Suppressor macrophage treated with lipopolysaccharide for 1 hour (primary cell): ENCODE measurements at regions not wholly inside any gene's neighbourhood (a gene's known extent, or its start where the extent isn't known, plus 50 kb on each side); places are given as distances from the start of the nearest gene placed in this dataset.
A peak's percentile ranks its signal among the peaks of the same experiment; 100 is the strongest.
"Not testable (repeated sequence)": the region's sequence is repeated elsewhere in the genome, so short reads cannot be mapped to it uniquely, and the experiment has no call there.

Experiments used
- DNase-seq, 3 donors: peaks; one replicate each; pipeline ENCODE4 v3.0.0-alpha.2; 2020 to 2022

DNA sequence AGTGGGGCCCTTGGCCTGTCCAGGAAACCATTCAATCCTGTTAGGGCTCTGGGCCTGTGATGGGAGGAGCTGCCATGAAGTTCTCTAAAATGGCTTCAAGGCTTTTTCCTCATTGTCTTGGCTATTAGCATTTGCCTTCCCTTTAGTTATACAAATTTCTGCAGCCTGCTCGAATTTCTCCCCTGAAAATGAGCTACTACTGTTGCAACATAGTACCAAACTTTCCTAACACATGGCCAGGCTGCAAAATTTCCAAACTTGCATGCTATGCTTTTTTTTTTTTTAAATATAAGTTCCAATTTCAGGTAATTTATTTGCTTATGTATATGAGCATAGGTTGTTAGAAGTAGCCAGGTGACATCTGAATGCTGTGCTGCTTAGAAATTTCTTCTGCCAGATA is 560.8 kb upstream of the TBL1XR1 start:
- peak in 2 of 3 donors; percentile 10 to 26 for DNase-seq

GRCh38 chr3:177760803-177761202 is 563.5 kb upstream of the TBL1XR1 start:
- no peak for DNase-seq

DNA sequence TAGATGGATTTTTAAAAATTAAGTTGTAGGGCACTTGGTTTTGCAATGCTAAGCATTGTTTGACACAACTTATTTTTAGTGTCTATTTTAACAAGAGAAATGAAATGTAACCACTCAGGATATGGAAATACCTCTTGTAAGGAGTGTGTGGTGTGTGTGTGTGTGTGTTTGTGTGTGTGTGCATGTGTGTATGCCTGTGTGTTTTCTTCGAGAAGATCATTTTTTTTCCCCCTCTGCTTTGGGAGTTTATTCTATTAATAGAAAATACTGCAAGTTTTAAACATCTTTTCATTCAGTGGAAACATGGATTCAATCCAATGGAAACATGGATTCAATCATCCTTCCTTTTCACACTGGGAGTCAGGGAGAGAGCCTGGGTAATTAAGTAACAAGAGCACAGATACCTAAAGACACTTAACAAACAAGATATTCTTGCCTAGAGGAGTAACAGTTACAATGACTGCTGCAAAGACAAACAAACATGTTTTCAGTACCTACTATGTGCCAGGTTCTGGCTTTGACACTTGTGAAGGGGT is 567.2 kb upstream of the TBL1XR1 start:
- DNase-seq, result no peak

DNA sequence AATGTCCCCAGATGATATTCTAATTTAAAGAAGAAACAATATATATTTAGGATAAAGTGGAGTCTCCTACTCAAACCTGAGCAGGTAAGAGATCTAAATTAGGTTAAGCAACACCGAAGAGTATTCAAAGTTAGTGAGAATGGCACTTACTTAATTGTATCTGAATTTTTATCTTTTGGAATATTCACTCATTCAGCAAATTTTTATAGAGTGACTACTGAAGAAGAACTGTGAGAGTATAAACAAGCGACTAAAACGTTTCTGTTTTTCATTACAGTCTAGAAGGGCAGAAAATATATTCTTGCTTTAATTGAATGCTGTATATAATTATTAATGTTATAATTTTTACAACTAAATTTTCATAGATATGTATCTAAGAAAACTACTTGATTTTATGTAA is 567.7 kb upstream of the TBL1XR1 start:
- DNase-seq, result no peak

DNA sequence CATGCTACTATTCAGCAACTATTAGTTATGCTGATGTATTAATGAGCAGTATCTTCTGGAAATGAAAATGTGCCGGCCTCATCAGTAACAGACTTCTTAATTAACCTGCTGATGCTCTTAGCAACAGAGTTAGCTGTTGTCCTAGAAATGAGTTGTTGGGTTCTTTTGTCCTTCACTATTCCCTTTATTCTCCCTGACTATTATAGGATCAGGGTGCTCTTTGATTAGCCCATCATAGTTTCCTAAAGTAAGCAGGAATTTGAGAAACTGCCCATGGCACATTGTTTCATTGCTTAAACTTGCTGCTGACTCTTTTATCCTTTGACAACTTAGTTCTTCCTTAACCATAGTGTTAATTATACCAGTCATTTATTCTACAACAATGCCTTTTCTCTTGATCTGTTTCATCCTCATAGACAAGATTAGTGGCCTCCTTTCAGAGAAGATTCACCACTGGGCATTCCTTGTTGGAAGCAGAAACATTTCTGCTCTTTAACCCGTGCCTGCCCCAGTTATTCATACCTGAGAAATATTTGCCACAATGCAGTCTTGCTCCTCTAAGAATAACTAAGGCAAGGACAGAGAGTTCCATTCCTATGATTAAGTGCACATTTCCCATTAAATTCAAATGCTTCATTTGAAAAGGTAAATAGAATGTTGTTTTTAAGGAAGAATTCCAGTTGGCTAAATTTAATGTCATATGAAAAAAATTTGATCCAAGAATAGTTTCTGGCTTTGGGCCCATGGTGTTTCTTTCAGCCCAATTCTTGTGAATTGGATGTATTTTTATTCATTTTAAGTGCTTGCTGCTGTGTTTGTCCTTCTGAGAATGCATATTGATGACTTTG is 573.3 kb upstream of the TBL1XR1 start:
- DNase-seq, result no peak

- DNase-seq, result peak in 2 of 3 donors; percentile 32 to 35
Observed at GRCh38 chr3:177771780-177772179, 574.5 kb upstream of the TBL1XR1 start.

DNA sequence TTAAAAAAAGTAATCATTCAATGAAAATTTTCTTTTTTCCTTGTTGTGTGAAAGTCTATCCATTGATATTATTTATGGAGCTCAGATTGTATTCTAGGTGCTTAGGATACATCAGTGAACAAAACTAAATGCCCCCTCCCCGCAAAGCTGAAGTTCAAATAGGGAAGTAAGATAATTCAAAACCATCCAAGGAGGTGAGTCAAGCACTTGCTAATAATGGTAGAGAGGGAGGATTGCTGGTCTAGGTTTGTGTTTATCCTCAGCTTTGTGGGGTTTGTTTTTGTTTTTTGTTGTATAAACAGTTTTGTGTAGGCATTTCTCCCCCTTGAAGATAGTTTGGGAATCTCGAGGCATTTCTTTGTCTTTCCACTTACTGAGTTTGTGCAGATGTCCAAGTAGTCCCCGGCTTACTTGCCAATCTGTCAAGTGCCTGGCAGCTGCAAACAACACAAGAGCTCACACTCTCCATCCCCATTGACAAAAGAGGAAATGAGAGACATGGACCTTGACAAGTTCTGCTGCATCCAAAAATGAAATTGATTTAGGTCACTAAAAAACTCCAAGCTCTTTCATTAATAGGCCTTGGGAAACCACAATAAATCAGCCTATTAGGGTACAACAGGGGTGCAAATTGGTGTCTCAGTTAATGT is 575.8 kb upstream of the TBL1XR1 start:
- DNase-seq, result peak in 2 of 3 donors; percentile 26 to 28

DNA sequence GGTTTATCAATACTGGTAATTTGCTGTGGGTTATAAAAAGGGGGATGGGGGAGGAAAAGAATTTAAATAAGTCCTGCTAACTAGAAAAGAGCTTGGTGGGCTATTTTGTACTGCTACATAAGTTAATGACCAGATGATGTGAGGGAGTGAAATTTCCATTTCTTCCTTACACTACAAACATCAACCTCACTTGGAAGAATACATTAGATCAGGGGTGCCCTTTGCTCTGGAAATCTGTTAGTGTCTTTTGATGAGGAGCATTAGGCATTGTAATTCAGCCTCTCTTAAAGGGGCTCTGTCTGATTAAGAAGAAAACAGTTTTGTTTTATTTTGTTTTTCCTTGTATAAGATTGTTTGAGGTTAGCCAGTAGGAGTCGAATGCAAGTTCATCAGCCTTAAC is 576.4 kb upstream of the TBL1XR1 start:
- DNase-seq, result no peak

GRCh38 chr3:177776661-177777101 is 579.4 kb upstream of the TBL1XR1 start:
- DNase-seq, result no peak

DNA sequence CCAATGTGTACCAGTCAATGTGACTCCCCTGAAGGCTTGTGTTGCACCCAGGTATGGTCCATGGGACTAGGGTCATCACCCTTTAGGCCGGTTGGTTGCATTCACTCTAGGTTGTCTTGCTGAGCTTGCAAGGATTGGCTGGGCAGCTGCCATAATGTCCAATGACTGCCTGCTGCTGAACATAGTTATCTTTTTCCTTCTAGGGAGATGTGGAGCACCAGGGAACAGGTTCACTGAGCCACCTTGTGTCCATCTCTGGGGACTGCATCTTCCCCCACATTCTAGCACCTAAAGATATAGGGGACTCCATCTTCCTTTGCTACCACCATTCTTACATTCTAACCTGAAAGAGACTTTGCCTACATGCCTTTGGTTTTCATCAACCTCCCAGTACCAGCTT is 580.4 kb upstream of the TBL1XR1 start:
- peak; percentile 60 to 65 (median 65) for DNase-seq

DNA sequence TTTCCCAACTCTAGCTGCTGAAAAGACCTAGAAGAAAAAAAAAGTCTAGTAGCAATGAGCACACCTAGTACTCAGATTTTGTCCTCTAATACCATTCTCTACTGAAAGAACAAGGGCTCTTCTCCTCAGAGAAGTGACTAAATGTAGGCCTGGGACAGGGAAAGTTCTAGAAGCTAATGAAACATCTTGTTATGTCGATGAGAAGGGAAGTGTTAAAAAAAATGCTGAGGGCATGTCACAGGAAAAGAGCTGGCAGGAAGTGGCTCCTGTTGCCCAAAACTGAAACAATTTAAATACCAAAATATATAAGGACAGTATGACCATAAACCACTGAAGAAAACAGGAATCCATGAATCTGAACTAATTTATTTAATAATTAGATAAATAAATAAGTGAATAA is 581.4 kb upstream of the TBL1XR1 start:
- DNase-seq, result peak; percentile 37 to 67 (median 66)

DNA sequence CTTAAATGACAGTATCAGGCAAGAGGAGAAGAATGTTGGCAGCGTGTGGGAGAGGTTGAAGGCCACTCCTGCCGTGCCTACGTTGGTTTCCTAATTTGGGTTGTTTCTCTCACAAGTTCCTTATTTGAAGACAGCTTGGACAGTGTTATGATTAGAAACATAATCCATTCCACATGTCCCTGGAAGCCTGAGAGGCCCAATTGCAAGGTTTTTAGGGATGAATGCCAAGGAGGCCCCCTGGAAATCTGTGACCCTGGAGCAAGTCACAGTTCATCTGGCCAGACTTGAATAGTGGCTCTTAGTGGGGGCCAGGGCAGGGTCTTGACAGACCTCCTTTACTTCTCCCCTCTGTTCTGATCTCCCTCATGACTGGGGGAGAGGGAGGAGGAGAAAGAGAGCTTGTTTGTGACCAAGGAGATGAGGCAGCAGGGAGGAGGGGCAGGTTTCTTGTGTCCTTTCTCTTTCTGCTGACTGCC is 584.4 kb upstream of the TBL1XR1 start:
- peak; percentile 68 to 73 (median 71) for DNase-seq

DNA sequence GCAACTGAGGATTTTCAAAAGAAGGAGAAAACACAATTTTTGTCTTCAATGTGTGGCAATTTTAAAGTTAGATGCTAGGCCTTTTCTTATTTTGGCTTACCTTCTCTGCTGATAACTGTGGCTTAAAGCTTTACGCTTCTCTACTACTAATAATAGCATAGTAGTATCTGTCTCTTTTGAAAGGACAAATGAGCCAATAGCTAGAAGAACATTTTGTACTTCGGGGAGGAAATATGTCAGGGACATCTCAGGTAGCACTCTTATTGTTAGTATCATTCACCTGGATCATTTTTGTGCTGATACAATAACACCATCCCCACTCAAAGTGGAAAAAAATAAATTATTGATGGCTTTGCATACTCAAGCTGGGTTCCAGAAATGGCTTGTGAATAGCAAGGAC is 586.1 kb upstream of the TBL1XR1 start:
- no peak for DNase-seq

GRCh38 chr3:177783767-177784166 is 586.5 kb upstream of the TBL1XR1 start:
- DNase-seq, result no peak

- no peak for DNase-seq
Observed at GRCh38 chr3:177787279-177788041, 590.2 kb upstream of the TBL1XR1 start.

DNA sequence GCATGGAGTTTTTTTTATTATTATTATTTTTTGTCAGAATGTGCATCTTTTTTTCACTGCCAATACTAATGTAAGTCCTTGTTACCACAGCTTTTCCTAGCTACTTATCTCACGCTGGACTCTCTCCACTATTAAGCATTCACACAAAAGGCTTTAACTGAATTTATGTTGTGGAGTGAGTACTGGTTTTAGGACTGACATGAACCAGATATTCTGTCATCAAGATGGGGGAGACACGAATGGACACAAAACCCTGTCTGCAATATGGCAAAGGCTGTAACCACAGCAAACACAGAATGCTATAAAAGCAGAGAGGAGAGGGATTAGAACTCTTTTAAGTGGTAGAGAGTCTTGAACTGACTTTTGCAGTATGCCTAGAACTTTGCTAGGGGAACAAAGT is 592.2 kb upstream of the TBL1XR1 start:
- DNase-seq, result no peak

- DNase-seq, result no peak
Observed at GRCh38 chr3:177792311-177793030, 595.2 kb upstream of the TBL1XR1 start.

DNA sequence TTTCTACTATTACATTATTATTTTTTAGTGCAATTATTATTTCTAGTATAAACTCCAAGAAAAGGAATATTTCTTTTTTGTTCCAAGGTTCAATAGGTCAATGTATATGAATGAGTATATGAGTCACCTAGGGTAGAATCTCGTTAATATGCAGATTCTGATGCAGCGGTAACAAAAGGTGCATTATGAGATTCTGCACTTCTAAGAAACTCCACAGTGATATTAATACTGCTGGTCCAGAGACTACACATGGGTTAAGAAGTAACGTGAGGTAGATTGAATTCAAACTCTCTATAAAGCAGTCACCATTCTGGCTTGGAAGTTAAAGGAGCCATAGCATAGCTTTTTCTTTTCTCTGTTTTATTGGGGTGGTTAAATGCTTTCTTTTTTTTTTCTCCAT is 596.2 kb upstream of the TBL1XR1 start:
- no peak for DNase-seq

DNA sequence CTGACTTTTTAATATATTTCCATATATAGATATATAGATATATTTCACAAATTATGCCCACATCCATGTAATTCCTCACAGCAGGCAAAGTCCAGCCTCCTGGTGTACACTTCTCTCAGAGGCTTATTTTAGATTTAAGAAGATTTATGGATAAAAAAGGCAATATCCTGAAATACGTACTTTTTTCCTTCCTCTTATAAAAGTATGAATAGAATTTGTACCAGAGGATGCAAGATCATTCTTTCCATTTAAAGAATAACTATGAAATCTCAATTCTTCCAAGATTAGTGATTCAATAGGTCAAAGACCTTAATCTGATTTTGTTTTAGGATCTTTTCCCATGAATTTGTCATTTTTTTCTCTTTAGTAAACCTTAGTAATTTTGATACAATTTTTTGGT is 597.9 kb upstream of the TBL1XR1 start:
- no peak for DNase-seq

- DNase-seq, result peak in 1 of 3 donors; percentile 28
Observed at GRCh38 chr3:177795859-177796258, 598.6 kb upstream of the TBL1XR1 start.

- not testable (repeated sequence) for DNase-seq
Observed at GRCh38 chr3:177800147-177800546, 602.9 kb upstream of the TBL1XR1 start.

GRCh38 chr3:177800561-177800960 is 603.3 kb upstream of the TBL1XR1 start:
- no peak for DNase-seq
